ENCODE measurements at regions not wholly inside any gene's neighbourhood (a gene's known extent, or its start where the extent isn't known, plus 50 kb on each side); places are given as distances from the start of the nearest gene placed in this dataset.

DNA sequence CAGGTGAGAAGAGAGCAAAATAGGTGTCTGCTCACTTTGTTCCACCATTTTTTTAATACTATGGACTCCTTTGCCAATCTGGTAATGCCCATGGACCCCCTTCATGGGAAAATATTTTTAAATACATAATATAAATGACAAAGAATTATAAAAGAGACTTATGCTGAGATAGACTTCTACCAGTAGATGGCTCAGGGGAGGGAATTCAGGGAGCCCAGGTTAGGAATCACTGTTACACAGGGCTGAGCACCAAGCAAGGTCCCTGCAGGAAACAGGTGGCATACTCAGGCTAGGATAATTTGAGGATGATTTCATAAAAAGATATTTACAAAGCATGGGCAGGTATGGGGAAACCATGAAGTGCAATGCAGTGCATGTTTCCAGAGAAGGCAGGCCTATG, 525.9 kb downstream of the FGF9 start:
- DNase-seq = no peak

DNA sequence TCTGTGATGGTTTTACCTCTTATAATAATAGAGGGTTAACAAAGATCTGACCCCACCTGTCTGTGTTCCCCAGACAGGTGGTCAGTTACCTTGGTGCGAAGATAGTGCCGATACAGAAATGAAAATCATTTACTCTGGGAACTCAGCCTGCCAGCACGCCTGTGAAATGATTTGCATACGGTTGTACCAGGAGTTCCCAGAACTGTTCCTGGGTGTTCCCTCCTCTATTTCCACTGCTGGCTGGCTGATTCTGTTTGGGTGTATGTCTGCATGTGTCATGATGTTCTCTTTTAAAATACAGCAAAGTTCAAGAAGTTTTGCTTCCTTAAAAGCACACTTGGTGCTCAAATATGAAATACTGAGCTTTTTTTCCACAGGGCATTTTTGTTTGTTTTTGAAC, 527.1 kb downstream of the FGF9 start:
- DNase-seq = no peak

DNA sequence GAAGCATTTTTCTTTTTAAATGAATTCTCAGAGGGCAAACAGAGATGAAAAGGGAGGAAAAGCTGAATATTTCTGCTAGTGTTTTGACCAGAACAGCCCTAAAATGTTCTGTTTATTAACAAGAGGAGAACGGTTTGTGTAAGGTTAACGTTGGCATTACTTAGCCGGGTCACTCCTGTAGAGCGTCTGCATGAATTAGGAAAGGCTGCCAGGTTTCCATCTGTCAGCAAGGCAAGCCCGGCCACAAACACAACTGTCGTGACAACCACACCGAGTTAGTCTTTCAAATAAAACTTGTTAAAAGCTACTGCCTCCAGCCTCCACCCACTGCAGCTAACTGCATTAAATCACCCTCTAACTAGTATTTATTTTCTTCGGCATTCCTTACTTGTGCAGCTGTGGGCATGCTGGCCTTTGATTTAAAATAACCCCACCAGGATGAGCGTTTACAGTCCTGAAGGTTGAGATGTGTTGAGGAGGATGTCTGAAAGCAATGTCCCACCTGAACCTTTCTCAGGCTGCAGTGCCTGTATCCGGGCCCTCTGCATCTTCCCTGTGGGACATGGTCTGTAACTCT, 527.9 kb downstream of the FGF9 start:
- DNase-seq = no peak

- no peak for DNase-seq
These were observed 529.6 kb downstream of the FGF9 start for GRCh38 chr13:22200440-22200839.

GRCh38 chr13:22201375-22201925, 530.6 kb downstream of the FGF9 start:
- no peak for DNase-seq

DNA sequence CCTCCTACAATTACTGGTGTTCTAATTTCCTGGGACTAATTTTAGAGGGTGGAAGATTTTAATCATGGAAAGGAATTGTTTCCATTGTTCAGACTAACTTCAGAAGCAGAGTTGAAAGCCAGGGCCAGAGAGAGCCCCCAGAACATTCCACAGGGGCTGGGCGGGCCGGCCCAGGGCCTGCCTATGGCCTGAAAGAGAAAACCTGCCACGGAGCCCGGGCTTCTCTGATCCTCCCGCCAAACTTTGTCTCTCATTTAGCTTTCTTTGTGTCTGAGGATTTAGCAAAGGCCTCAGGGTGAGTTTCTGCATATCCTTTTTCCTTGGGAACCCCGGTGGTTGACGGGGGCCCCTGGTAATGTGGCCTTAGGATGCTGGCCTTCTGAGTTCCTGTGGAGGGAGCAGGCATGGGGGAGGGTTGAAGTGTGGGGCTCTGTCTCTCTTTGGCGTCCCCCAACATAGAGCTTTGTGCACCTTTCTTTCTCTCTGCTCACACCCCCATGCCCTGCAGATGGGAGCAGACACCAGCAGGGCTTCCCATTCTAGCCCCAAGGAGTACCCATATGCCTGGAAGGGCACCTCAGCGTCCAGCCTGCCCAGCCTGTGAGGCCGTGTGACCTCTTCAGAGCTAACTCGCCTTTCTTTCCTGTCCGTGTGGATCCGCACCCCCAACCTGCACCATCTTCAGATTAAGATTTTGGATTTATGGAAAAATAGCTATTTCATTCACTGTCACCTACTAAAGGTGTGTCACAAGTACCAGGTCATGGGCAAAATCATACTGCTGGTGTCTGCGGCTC, 539.5 kb downstream of the FGF9 start:
- no peak for DNase-seq

- no peak for DNase-seq
These were observed 541.0 kb downstream of the FGF9 start for GRCh38 chr13:22211876-22212275.

DNA sequence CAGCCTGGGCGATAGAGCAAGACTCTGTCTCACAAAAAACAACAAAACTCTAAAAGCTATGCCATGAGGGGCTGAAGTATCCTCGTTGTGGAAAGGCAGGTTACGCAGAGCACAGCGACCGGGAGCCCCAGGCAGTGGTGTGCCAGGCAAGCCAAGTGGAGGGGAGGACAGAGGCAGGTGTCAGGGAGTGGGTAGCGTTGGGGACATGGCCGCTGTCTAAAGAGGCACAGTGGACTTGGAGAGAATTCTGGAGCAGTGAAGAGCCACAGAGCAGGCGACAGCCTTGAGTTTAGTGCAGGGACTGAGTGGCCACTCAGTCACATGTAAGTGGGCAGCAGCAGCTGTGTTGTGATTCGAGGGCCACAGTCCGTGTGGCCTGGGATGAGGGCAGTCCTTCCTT, 541.7 kb downstream of the FGF9 start:
- no peak for DNase-seq

DNA sequence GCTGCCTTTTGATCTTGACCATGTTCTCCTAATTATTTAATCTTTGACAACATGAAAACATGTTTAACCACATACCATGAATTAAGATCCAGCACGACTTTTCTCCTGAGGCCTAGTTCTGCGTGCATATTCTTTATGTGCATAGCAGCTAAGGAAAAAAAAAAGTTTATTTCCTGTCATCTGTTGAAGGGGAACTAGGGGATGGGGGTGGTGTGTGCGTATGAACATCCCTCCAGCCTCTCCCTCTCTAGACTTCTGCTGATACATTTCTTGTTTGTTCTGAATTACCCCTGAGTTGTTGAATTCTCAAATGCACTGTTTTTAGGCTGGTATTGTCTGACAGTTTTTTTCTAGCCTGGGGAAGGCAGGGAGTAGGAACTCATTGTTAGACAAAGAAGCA, 543.3 kb downstream of the FGF9 start:
- peak in 1 of 2 donors; percentile 48 for DNase-seq

GRCh38 chr13:22218797-22219196, 547.9 kb downstream of the FGF9 start:
- DNase-seq = no peak

DNA sequence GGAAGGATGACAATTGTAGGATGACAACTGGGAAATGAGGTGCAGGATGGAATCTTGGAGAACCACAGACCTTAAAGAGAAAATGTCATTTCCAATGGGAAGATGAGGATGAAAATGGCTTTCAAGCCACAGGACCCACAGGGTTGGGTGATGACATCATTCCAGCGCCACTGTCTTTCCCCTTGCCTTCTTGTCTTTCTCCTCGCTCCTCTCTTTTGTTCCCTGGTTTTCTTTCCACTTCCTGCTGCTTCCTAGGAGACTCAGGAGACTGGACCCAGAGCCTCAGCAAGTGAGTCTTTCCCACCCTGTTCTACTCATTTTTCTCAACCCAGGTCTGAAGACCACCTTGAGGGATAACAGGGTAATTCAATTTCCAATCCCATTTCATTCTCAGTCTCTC, 548.8 kb downstream of the FGF9 start:
- DNase-seq = no peak

- DNase-seq = no peak
These were observed 549.6 kb downstream of the FGF9 start for GRCh38 chr13:22220151-22221135.

DNA sequence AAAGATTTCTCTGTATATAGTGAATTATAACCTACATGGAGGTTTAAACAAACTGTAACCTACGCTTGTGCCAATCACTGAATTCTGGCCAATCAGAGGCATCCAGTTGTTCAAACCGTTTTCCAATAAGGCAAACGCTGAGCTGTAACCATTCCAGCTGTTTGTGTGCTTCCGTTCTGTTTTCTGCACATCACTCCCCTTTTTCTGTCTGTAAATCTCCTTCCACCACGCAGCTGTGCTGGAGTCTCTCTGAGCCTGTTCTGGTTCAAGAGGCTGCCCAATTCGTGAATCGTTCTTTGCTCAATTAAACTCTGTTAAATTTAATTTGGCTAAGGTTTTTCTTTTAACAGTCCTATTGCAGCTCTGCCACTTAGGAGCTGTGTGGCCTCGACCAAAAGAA, 552.5 kb downstream of the FGF9 start:
- no peak for DNase-seq

DNA sequence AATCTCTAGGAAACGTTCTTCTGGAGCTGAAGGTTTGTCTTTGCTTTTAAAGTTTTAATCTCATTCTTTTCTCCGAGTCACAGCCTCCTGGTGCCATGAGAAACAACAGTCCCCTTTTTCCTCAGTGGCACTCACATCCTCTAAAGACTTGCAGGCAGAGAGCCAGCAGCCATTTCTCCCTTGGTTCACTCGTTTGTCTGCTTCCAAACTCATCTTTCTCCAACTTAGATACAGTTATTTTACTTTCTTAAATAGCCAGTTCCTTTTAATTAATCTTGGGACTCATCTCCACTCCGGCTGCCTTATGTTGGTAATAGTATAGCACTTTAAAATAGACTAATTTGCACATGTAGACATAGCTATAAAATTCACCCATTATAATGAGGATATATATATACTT, 555.2 kb downstream of the FGF9 start:
- no peak for DNase-seq

DNA sequence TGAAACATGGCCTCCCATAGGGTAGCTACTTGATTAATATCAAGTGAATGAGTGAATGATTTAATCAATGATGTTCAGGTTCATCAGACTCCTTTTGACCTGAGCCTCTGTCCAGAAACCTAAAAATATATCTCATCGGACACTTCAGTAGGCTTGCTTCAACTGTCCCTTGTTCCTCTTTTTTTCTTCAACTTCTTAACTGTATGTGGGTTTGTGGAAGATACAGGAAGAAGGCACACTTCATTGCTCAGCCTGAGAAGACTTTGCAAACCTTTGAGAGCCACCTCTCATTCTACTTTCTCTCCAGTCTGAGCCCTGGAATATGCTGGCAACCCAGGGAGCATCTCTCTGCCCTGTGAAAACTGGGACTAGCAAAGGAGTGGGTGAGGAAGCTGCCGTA, 557.0 kb downstream of the FGF9 start:
- no peak for DNase-seq

DNA sequence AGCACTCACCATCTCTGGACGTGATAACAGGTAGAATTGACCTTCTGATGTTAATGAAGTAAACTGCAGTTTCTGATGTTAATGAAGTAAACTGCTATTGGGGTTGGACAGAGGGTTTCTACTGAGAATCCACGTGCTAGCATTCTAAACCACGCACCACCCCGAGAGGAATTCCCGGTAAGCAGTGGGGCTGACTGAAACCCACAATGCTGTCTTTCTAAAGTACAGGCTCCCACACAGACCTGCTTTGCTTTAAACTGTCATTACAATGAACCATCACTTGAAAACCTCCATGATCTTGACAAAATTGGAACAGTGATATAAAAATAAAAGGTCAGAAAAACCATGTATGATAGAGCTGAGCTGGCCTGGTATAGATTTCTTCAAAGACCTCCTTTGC, 559.0 kb downstream of the FGF9 start:
- no peak for DNase-seq

GRCh38 chr13:22232186-22232585, 561.3 kb downstream of the FGF9 start:
- DNase-seq = no peak

GRCh38 chr13:22235285-22235949, 564.5 kb downstream of the FGF9 start:
- no peak for DNase-seq

GRCh38 chr13:22235950-22236290, 565.0 kb downstream of the FGF9 start:
- DNase-seq = no peak

DNA sequence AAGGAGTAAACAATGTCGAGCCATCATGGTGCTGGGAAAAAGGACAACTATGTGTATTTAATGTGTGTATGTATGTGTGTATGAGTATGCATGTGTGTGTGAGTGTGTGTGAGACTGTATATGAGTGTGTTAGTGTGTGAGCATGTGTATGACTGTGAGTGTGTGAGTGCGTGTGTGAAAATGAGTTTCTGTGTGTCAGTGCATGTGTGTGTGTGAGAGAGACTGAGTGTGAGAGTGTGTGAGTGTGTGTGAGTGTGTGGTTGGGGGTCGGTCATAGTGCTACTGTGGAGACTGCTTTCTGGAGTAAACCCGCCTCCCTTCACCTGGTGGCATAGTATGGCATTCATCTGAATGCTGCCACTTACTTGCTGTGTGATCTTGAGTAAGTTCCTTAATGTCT, 567.4 kb downstream of the FGF9 start:
- no peak for DNase-seq

DNA sequence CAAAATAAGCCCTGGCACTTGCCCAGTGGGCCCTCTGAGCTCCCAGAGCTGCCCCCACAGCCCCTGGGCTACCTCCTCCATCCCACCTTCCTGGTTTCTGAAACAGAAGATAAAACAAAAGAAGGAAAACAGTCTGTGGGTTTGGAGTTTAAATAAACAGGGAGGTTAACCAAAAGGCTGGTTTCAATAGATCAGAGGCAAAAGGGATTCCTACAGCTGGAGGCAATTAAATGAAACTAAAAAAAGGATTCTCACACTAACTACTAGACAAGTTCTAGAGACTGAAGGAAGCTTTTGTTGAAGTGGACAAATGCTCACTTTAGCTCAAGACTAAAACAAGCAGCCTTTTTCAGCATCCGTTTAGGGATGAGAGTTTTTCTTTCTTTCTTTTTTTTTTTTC, 569.8 kb downstream of the FGF9 start:
- no peak for DNase-seq

DNA sequence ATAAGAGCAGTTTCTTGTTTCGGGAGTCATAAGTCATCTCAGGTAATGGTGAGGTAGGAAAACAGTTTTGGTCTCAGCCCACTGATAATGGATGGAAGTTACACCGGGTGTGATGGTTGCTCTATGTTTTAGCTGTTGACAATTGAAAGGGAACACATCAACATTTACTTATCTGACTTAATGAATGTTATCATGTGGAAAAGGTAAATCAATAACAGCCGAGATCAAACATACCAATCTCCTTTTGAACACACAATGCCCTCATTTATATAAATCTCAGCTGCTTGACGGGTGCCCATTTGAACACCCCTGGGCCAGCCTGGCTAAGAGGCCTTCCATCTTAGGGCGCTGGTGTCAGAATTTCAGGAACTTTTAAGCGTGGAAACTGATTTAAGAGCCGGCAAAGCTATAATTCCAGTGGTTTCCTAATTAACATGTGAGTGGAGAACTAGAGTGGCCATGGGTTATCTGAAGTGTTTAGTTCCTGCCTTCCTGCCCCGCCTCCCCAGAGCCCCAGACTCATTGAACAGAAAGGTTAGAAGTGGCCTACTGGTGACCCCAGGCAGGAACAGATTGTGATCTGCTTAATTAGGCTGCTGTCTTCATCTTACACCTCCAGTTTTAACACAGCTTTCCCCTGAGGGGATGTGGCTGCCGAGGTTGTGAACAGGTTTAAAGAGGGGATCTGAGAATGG, 572.7 kb downstream of the FGF9 start:
- DNase-seq = no peak
